ENCODE measurements at regions not wholly inside any gene's neighbourhood (a gene's known extent, or its start where the extent isn't known, plus 50 kb on each side); places are given as distances from the start of the nearest gene placed in this dataset.
"Not testable (repeated sequence)": the region's sequence is repeated elsewhere in the genome, so short reads cannot be mapped to it uniquely, and the experiment has no call there.

DNA sequence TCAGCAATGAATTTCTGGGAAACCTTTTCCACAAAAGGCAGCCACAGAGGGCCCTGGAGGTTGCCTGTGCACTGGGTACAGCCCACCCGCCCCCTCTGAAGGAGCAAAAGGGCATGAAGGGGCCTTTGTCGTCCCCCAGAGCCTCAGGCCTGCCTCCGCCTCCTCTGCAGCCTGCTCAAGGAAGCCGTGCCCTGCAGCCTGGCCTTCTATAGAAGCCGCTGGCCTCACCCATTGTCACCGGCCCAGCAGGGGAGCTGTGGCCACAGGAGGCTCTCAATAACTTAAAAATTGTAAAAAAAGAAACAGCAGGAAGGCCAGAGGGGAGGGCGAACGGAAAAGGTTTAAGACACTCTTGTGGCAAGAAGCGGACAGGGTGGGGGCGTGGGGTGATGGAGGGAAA is 213.3 kb downstream of the IRX2 start:
- DNase-seq (ENCODE audit: extremely low spot score, insufficient read length, low read depth) (no peak), FAIRE-seq (no peak)

DNA sequence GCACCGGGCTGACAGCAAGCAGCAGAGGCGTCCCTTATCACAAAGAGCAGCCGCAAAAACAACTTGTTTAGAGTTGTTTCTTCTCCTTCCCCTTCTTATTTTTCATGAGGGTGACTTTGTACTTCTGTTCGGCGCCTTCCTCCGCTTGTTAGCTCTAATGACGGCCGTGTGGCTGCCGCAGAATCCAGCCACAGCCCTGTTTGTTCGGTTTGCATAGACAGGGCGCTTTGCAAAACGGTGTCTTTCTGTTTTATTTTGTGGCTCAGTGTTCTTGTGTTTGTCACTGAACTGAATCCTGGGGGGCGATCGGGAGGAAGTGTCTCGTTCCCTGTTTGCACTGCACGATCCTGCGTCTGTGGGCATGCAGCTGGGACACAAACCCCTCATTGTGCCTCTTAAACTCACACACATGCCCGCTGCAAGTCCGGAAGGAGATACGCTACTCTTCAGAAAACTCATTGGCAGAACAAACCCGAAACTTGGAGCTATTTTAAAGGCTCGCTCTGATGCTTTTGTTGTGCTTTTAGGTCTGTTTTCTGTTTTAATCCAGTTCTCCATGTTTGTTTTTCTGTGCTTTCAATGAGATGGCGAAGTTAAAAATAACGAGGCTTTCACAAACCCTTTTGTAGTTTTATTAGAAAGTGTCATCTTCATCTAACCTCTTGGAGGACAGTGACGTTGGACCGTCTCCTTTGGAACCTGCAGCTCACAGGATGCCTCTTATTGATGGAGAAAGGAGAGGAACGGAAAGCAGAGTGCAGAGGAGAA is 213.9 kb downstream of the IRX2 start:
- DNase-seq (ENCODE audit: extremely low spot score, insufficient read length, low read depth) (no peak), FAIRE-seq (no peak)

DNA sequence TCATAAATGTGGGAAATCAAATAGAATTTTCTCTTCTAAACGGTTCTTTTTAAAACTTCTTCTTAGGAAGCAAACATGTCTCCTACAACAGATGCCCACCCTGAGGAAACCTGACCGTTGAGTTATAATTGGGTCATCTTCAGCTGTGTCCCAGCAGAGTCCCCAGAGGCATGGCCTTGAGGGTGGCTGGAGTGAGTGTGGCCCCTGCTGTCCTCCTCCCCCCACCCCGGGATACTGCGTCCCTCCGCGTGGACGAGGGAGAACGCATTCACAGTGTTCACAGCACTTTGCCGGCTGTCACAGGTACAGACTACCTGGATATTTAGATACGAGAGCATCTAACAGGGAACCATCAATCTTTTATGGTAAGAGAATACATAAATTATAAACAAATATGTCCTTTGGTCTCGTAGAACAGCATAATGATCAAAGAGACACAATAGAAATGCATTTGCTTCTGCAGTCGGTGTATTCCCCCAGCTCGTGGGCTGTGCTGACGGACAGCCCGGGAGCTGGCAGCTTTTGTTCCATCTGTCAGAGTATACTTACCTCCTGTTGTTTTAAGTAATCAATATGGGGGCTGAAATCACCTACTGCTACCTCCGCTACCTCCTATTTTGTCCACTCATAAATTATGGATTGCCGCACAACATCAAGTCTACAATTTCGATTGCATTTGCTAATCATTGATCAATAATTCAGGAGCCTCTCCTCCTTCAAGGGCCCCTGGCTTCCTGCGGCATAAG is 214.7 kb downstream of the IRX2 start:
- no peak for FAIRE-seq

DNA sequence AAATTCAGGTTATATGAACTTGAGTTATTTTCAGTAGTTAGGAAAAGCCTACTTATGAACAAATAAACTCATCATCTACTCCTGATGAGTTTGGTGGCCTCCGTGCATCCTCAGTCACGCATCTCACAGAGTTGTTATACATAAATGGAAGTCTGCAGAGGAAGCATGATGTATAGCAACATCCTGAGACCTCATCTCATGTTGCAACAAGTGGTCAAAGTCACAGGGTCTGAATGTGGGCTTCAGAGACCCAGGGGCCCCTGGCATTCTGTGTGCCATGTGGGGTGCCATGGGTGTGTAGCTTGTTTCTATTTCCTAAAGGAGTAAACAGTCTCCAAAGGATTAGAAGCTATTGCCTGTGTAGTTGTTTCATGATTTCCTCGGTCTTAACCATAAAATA is 216.5 kb downstream of the IRX2 start:
- FAIRE-seq (no peak), DNase-seq (ENCODE audit: extremely low spot score, insufficient read length, low read depth) (no peak)

More for the DNA sequence above, 214.7 kb downstream of the IRX2 start:
- no peak for DNase-seq (ENCODE audit: extremely low spot score, insufficient read length, low read depth)

DNA sequence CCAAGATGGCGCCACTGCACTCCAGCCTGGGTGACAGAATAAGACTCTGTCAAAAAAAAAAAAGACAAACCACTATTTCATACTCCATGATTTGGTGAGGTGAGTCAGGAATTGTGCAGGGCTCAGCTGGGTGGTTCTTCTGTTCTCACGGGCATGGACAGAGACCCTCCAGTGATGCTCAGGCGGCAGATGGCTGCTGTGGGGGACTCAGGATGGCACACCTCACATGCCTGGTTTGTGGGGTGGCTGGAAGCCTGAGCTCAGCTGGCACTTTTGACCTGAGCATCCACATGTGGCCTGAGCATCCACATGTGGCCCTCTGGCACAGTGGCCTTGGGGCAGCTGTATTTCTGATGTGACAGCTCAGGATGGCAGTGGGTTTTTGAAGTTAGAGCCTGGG is 217.2 kb downstream of the IRX2 start:
- DNase-seq (ENCODE audit: extremely low spot score, insufficient read length, low read depth), result no peak
- no peak for FAIRE-seq

DNA sequence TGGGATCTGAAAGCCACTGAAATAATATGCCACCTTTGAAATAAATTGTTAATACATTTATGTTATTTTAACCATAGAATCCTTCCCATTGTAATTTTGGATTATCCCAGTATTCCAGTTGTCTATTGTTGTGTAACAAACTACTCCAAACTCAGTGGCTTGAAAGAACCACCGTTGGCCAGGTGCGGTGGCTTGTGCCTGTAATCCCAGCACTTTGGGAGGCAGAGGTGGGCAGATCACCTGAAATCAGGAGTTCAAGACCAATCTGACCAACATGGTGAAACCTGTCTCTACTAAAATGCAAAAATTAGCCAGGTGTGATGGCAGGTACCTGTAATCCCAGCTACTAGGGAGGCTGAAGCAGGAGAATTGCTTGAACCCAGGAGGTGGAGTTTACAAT is 217.6 kb downstream of the IRX2 start:
- DNase-seq (ENCODE audit: extremely low spot score, insufficient read length, low read depth); FAIRE-seq: not testable (repeated sequence)

DNA sequence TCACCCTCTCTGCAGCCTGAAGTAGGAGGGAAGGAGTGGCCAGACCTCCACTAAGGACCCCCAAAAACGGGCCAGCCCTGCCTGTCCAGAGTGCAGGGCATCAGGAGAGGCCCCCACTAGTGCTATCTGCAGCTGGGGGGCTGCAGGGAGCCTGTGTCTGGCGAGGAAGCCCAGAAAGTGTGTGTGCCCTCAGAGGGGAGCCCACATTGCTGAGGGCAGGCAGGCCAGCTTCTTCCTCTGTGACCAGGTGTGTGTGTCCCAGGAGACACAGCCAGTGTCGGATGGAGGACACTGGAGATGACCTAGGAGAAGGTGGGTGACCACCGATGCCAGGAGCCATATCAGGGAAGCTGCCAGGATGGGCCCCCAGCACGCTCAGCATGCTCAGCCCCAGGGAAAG is 218.7 kb downstream of the IRX2 start:
- FAIRE-seq (no peak), DNase-seq (ENCODE audit: extremely low spot score, insufficient read length, low read depth) (no peak)

DNA sequence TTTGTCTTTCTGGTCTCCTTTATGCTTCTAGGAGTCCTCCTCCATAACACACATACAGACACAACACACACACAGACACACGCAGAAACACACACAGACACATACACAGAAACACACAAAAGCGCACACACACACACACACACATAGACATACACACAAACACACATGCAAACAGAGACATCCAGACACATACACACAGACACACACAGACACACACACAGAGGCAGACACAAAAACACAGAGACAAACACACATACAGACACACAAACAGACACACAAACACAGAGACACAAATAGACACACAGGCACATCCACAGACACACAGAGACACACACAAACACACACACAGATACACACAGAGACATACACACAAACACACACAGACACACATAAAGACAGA is 220.2 kb downstream of the IRX2 start:
- DNase-seq (ENCODE audit: extremely low spot score, insufficient read length, low read depth), result no peak
- no peak for FAIRE-seq

DNA sequence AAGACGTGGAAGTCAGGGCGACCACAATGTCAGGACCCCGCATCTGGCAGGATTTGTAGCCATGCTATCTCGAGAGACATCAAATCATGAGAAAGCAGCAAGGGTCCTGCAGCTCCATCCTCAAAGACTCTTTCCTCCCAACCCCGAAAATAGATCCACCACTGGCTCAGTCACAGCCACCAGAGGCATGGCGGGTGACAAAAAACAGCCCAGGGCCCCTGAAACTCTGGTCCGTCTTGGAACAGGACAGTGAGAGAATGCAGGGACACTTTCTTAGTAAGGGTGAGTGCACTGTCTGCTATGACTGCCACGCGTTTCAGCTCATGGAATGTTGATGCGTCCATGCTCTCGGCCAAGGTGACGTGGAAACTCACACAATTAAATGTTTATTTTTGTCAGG is 220.9 kb downstream of the IRX2 start:
- no peak for DNase-seq (ENCODE audit: extremely low spot score, insufficient read length, low read depth)
- FAIRE-seq, result no peak

DNA sequence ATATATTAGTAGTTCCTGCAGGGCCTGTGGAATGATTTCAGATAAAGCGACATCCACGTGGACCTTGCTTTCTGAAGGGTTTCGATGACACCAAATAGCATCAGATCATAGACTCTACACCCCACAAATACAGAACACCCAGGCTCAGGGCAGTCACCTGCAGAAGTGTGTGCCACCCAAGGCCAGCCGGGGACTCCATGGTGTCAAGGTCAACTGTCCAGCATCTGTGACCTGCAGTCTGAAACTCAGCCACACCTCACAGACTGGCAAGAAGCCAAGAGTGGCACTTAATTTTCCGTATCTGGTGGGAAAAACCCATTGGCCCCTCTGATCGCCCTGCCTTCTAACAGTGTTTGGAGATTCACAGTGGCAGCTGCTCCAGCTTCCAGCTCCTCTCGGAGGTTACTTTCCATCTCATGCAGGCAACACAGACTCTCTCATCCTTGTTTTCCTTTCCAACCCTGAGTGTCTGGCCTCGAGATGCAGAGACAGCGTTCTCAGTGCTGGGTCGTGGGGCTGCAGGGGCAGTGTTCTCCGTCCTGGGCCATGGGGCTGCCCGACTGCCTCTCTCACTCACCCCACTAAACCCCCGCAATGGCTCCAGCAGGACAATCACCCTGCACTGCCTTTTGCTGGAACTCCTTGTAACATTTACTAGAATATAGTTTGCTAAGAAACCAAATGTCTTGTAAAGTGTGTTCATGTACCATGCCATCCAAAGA is 221.9 kb downstream of the IRX2 start:
- DNase-seq (ENCODE audit: extremely low spot score, insufficient read length, low read depth) (no peak), FAIRE-seq (no peak)

DNA sequence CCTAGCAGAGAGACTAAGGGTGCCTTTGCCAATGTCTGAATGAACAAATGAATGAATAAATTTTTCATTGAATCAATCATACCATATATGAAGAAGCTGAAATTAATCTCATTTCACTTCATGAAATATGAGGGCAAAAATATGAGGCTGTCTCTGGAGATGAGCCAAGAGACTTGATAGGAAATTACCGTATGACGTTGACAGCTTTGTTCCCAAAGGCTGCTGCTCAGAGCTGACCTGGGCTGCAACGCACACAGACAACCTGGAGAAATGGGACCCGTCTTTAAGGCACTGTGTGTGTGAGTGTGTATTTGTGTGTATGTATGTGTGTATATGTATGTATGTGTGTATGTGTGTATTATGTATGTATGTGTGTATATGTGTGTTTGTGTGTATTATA is 226.1 kb downstream of the IRX2 start:
- no peak for DNase-seq (ENCODE audit: extremely low spot score, insufficient read length, low read depth)
- no peak for FAIRE-seq

DNA sequence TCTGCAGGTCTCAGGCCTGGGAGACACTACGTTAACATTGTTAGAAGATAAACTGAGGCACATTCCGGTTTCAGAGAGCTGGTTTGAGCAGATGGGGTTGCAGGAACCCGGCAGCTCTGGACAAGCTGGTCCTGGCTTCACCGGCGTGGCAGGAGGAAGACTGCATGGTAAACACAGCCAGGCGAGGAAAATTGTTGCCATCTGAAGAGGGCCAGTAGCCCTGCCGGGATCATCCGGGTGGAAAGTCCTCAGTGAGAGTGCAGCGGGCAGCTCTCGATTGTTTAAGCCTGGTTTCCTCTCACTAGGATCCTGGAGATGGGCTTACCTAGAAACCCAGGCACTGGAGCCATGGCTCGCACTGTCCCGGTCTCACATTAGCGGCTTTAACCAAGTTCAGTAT is 226.9 kb downstream of the IRX2 start:
- DNase-seq (ENCODE audit: extremely low spot score, insufficient read length, low read depth), result no peak
- no peak for FAIRE-seq

DNA sequence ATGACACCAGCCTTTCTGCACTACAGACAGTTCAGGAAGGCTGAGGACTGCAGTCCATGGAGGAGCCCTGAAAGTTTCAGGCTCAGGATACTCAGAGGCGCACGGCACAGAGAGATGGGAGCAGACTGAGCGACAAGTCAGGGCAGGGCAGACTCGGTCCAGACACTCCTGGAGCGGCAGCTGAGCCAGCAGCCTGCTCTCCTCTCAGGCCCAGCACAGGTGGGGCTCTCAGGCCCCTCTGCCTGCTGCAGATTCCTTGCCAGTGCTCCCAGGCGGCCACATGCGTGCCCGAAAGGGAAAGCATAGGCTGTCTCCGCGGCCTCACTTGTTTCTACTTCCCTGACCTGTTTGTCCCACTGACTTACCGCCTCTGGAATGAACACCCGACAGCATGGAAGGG is 228.3 kb downstream of the IRX2 start:
- no peak for FAIRE-seq

DNA sequence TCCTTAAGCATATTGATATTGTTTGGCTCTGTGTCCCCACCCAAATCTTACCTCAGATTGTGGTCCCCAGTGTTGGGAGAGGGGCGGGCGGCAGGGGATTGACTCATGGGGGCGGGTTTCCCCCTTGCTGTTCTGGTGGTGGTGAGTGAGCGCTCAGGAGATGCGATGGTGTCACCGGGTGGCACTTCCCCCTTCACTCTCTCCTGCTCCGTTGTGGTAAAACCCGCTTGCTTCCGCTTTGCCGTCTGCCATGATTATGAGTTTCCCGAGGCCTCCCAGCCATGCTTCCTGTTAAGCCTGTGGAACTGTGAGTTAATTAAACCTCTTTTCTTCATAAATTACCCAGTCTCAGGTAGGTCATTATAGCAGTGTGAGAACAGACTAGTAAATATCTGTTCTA is 229.1 kb downstream of the IRX2 start:
- FAIRE-seq, result no peak
- no peak for DNase-seq (ENCODE audit: extremely low spot score, insufficient read length, low read depth)

More for the DNA sequence above, 228.3 kb downstream of the IRX2 start:
- DNase-seq (ENCODE audit: extremely low spot score, insufficient read length, low read depth), result no peak

DNA sequence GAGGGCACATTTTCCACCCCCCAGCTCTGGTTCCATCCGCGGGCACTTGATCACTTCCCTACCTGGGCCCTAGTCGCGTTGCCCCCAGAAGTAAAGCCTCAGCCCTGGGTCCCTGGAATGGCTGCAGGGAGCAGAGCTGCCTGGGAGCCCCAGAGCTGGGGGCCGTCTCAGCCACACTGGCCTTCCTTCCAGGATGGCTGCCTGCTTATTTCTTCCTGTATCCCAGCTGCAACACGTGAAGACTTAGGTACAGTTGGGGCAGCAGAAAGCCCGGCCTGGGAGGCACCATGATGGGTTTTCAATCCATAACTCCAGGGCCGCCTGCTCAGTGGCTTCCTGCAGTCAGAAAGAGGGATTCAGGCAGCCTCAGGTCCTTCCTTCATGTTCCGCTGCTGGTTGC is 232.3 kb downstream of the IRX2 start:
- DNase-seq (ENCODE audit: extremely low spot score, insufficient read length, low read depth) (no peak), FAIRE-seq (no peak)

DNA sequence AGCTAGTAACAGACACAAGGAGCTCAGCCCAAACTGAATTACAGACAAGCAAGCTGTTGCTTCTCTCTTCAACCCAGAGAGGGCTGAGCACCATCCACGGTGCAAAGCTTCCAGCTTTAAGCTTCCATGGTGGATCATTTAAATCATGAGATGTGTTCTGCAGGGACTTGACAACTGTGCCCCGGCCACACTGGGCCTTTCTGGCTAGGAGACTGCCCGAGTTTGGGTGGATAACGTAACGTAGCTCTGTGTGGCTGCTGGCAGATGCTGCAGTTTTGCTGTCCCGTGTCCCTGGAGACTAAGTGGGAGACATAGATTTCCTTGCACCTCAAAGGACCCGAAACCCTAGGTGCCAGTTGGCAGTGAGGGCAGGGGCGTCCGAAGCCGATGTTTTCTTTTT is 234.0 kb downstream of the IRX2 start:
- DNase-seq (ENCODE audit: extremely low spot score, insufficient read length, low read depth) (no peak), FAIRE-seq (no peak)

DNA sequence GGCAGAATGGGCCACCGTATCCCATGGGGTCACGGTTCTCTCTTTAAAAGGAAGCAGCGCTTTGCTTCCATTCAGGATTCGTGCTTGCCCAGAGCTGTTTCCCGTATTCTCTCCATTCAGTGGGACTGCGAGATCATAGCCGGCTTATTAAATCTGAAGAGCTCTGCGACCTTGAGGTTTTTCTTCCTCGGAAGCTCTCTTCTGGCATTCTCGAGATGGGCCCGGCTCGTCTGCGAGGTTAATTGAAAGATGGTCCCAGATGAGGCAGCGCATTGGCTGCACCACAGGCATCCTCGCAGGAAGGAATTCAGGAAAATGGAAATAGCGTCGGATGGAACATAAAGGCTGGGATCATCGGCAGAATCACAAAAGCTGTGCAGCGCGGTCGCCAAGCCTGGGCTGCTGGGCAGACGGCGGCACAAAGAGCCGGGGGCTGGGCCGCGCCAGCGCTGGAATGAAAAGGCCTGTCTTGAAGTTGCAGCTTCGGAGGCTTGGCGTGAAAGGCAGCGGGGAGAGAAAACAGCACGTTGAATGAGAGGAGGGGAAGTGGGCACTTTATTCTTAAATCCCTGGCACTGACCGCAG is 236.2 kb downstream of the IRX2 start:
- no peak for FAIRE-seq
- no peak for DNase-seq (ENCODE audit: extremely low spot score, insufficient read length, low read depth)

DNA sequence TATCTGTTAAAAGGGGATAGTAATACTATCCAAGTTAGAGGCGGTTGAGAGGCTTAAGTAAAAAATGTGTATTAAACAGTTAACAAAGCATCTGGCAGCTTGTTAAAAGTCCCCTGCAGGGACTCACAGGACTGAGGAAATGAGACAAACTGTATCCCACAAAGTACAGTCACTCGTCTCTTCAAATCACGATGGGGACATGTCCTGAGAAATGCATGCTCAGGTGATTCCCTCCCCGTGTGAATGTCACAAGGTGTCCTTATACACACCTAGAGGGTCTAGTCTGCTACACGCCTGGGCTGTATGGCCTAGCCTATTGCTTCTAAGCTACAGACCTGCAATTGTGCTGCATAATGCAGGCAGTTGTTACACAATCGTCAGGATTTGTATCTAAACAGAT is 237.0 kb downstream of the IRX2 start:
- DNase-seq (ENCODE audit: extremely low spot score, insufficient read length, low read depth) (no peak), FAIRE-seq (no peak)

DNA sequence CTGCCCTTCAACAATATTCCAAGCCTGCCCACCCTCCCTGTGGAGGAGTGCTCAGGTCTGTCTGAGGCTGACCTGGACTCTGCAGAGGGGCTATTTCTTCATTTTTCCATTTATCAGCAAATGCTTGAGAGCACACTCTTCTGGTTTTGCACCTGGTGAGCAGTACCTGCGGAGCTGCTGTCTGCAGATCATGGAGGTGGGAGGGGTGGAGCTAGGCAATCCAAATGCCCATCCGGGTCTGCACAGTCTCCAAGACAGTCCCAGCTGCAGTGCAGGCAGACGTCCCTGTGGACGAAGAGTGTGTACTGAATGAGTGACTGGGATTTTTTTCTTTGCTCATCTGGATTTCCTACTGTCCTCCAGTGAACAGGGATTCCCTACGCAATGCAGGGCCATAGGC is 239.8 kb downstream of the IRX2 start:
- FAIRE-seq (no peak), DNase-seq (ENCODE audit: extremely low spot score, insufficient read length, low read depth) (no peak)

DNA sequence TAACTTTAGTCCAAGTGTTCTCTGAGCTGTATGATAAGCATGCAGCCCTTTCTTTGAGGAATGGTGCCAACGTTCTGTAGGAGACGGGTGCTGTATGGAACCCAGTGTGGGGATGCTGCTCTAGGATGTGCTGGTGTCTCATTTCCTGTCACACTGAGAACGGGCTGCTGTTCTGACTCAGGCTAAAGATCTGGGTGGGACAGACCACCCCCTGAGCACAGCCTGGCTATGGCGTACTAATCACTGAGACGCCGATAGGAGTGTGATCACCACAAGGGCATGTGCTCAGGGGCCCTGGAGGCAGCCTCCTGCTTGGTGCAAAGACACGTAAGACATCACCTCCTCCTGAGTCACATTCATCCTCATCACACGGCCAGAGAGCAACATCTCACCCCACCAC is 240.4 kb downstream of the IRX2 start:
- DNase-seq (ENCODE audit: extremely low spot score, insufficient read length, low read depth) (no peak), FAIRE-seq (no peak)

DNA sequence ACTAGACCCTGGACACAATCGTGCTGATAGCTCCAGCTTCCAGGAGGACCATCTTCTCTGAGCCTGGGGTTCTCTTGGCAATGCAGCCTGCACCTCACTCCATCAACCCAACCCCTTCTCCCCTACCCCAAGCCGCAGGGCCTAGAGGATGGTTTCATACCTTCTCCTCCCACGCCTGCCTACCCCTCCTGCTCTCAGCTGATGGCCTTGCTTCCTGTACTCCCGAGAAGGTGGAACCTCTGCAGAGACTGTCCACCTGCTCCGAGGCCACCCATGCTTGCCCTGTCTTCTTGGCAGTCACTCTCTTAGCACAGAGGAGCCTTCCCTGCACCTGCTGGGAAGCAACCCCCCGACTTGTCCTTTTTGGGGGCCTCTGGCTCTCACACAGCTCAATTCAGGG is 241.9 kb downstream of the IRX2 start:
- no peak for FAIRE-seq
- DNase-seq (ENCODE audit: extremely low spot score, insufficient read length, low read depth), result no peak

Measured in GM18507 (cell line).